EL (cell line): ENCODE measurements at regions not wholly inside any gene's neighbourhood (a gene's known extent, or its start where the extent isn't known, plus 50 kb on each side); places are given as distances from the start of the nearest gene placed in this dataset.

Source experiments
- DNase-seq: peaks from one replicate; pipeline ENCODE4 v3.0.0-alpha.2; 2016

- DNase-seq: no peak
Measured at GRCh38 chr2:225136552-225136951, 94.3 kb upstream of the DOCK10 start.

DNA sequence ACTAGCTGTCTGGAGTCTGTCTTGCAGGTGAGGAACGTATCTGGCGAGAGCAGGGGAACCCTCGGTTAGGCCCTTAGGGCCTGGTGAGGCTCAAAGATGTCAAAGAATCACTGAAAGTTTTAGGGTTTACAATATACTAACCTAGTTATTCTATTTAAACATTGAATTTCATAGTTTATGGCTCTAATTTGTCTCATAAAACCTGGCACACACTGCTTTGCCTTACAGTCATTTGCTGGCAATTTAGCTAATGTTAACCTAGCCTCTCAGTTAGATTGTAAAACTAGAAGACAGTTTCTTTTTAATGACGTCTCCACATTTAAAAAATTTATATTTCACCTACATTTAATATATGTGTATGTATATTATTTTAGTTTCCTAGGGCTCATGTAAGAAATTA is 89.6 kb upstream of the DOCK10 start:
- DNase-seq: no peak

- DNase-seq: no peak
Measured at GRCh38 chr2:225130093-225130492, 87.8 kb upstream of the DOCK10 start.

- DNase-seq: no peak
Measured at GRCh38 chr2:225124311-225125017, 82.2 kb upstream of the DOCK10 start.

GRCh38 chr2:225122583-225123486 is 80.6 kb upstream of the DOCK10 start:
- peak; percentile 38 for DNase-seq

DNA sequence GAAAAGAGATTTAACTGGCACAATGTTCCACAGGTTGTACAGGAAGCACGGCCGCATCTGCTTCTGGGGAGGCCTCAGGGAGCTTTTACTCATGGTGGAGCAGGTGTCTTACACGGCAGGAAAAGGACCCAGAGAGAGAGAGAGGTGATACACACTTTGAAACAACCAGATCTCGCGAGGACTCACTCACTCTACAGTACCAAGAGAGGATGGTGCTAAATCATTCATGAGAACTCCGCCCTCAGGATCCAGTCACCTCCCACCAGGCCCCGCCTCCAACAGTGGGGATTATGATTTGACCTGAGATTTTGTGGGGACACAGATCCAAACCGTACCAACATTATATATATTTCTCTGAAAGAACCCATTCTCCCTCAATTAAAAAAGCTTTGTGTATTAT is 79.7 kb upstream of the DOCK10 start:
- DNase-seq: no peak

GRCh38 chr2:225120186-225120585 is 77.9 kb upstream of the DOCK10 start:
- DNase-seq: peak; percentile 73

- no peak for DNase-seq
Measured at GRCh38 chr2:225117051-225117716, 74.9 kb upstream of the DOCK10 start.

- DNase-seq: no peak
Measured at GRCh38 chr2:225114786-225115323, 72.6 kb upstream of the DOCK10 start.

DNA sequence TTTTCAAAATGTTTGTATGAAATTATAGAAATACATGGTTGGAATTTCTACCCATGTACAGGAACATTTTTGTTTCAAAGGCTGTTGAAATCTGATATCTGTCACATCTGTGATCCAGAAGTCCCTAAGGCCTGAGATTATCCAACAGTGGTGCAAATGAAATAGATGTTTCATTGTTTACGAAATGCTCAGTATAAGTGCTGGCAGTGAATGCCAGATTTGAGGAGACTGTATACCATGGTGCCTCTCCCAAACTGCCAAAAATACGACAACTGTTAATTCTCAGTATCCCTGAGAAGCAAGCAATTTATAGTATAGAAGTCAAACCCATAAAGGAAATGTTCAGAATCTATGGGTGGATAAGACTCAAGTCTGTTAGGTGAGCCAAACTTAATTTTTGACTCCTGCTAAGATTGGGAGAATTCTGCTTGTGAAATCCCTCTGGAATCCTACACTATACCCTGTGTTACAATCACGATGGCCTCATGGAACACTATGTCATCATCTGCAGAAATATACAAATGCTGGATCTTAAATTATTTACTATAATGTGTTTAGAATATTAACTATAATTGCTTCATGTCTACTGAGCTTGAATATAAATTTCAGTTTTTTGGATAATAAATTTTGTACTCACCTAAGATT is 71.2 kb upstream of the DOCK10 start:
- no peak for DNase-seq

- DNase-seq: no peak
Measured at GRCh38 chr2:225112362-225113126, 70.3 kb upstream of the DOCK10 start.

- no peak for DNase-seq
Measured at GRCh38 chr2:225108805-225109204, 66.5 kb upstream of the DOCK10 start.

GRCh38 chr2:225104971-225105370 is 62.7 kb upstream of the DOCK10 start:
- peak; percentile 45 for DNase-seq

DNA sequence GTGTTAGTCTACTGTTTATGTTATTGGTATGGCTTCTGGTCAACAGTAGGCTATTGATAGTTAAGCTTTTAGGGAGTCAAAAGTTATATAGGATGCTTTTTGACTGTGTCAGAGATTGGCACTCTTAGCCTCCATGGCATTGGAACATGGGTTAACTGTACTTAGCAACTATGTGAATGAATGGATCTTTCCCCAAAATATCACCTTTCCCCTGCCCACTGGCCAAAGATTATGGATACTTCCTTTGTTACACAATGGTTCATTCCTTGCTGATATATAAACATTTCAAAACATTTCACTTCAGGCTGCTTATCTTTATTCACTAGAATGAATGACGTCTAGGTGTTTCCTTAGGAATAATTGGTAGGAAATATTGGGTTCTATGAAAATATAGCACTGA is 62.1 kb upstream of the DOCK10 start:
- DNase-seq: no peak

GRCh38 chr2:225103737-225104141 is 61.5 kb upstream of the DOCK10 start:
- peak; percentile 82 for DNase-seq

- peak; percentile 95 for DNase-seq
Measured at GRCh38 chr2:225100856-225101294, 58.6 kb upstream of the DOCK10 start.

- peak; percentile 53 for DNase-seq
Measured at GRCh38 chr2:225100269-225100668, 58.0 kb upstream of the DOCK10 start.

DNA sequence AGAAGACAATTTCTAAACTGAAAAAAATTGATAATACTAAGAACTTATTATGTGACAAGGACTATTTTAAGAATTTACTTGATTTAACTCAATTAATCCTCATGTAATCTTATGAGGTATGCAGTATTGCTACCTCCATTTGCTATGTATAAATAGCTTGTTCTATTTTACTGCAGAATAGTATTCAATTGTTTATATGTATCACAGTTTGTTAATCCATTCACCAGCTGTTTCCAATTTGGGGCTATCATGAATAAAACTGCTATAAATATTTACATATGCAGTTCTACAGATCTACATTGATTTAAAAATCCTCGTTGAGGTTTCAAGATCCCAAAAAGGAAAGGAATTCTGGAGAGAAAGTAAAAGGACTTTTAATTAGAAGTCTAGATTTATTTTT is 54.8 kb upstream of the DOCK10 start:
- DNase-seq: no peak
